HG03575 (cell line): ENCODE measurements at regions not wholly inside any gene's neighbourhood (a gene's known extent, or its start where the extent isn't known, plus 50 kb on each side); places are given as distances from the start of the nearest gene placed in this dataset.
"Not testable (repeated sequence)": the region's sequence is repeated elsewhere in the genome, so short reads cannot be mapped to it uniquely, and the experiment has no call there.

Experiments
- ATAC-seq: cut with Tn5 transposase; IDR thresholded peaks from one replicate; pipeline ENCODE4 v1.9.1; 2021; ENCODE audit not compliant: unreplicated experiment, insufficient number of reproducible peaks, low FRiP score; ENCODE audit errors: extremely low read depth

GRCh38 chr7:136293272-136293671 is 316.1 kb upstream of the MTPN start:
- no peak for ATAC-seq

GRCh38 chr7:136292365-136292764 is 315.2 kb upstream of the MTPN start:
- ATAC-seq = no peak

GRCh38 chr7:136290351-136290750 is 313.2 kb upstream of the MTPN start:
- no peak for ATAC-seq

GRCh38 chr7:136278057-136278456 is 300.9 kb upstream of the MTPN start:
- no peak for ATAC-seq

GRCh38 chr7:136275794-136276193 is 298.6 kb upstream of the MTPN start:
- ATAC-seq = no peak

GRCh38 chr7:136274636-136275345 is 297.6 kb upstream of the MTPN start:
- no peak for ATAC-seq

- ATAC-seq = no peak
These were observed 295.8 kb upstream of the MTPN start for GRCh38 chr7:136272934-136273333.

- no peak for ATAC-seq
These were observed 290.7 kb upstream of the MTPN start for GRCh38 chr7:136267822-136268221.

- ATAC-seq = no peak
These were observed 289.3 kb upstream of the MTPN start for GRCh38 chr7:136266457-136266856.

- ATAC-seq = not testable (repeated sequence)
These were observed 287.1 kb upstream of the MTPN start for GRCh38 chr7:136264304-136264703.

GRCh38 chr7:136263112-136263860 is 286.1 kb upstream of the MTPN start:
- ATAC-seq = not testable (repeated sequence)

- not testable (repeated sequence) for ATAC-seq
These were observed 283.4 kb upstream of the MTPN start for GRCh38 chr7:136260591-136260990.

GRCh38 chr7:136259074-136259473 is 281.9 kb upstream of the MTPN start:
- ATAC-seq = no peak

- ATAC-seq = no peak
These were observed 279.3 kb upstream of the MTPN start for GRCh38 chr7:136256491-136256890.

GRCh38 chr7:136254148-136254547 is 277.0 kb upstream of the MTPN start:
- no peak for ATAC-seq

- no peak for ATAC-seq
These were observed 274.7 kb upstream of the MTPN start for GRCh38 chr7:136251826-136252225.

- ATAC-seq = no peak
These were observed 270.1 kb upstream of the MTPN start for GRCh38 chr7:136247211-136247610.

- ATAC-seq = no peak
These were observed 268.3 kb upstream of the MTPN start for GRCh38 chr7:136245327-136246004.

GRCh38 chr7:136234040-136234439 is 256.9 kb upstream of the MTPN start:
- ATAC-seq = no peak

- ATAC-seq = no peak
These were observed 253.1 kb upstream of the MTPN start for GRCh38 chr7:136230210-136230609.
